Astrocyte of the spinal cord (primary cell): ENCODE measurements at regions not wholly inside any gene's neighbourhood (a gene's known extent, or its start where the extent isn't known, plus 50 kb on each side); places are given as distances from the start of the nearest gene placed in this dataset.
A peak's percentile ranks its signal among the peaks of the same experiment; 100 is the strongest.

Source experiments
- DNase-seq: peaks from one replicate; pipeline ENCODE4 v3.0.0; 2011; ENCODE audit warnings: low read depth, low spot score
- H3K4me3 ChIP-seq: 2 replicates; pipeline ENCODE4 v1.5.1; 2011; ENCODE audit warnings: low read depth, mild to moderate bottlenecking, low read length, moderate library complexity
- CTCF ChIP-seq: IDR thresholded peaks from 2 replicates; pipeline ENCODE4 v1.5.1; 2012; ENCODE audit warnings: low read depth, mild to moderate bottlenecking, low read length, inconsistent platforms
- in situ Hi-C: cut with HindIII; loops from 2 replicates; pipeline ENCODE4 v1.10.0; 2017; ENCODE audit warnings: low sequenced_read_pairs

GRCh38 chr2:206212673-206213513 lies 53.2 kb downstream of the EEF1B2 start:
- peak; percentile 51 for DNase-seq
- no peak for TF ChIP-seq CTCF
- peak overlapping the region; percentile 41 for H3K4me3 ChIP-seq
- in situ Hi-C loops = no loop called here

- in situ Hi-C loops = no loop called here
- H3K4me3 ChIP-seq = peak overlapping the region; percentile 41
- TF ChIP-seq CTCF = no peak
- no peak for DNase-seq
Measured at GRCh38 chr2:206213514-206213845, 53.8 kb downstream of the EEF1B2 start.

GRCh38 chr2:206217166-206217565 lies 57.3 kb upstream of the ZDBF2 start:
- in situ Hi-C loops = no loop called here
- no peak overlapping the region for H3K4me3 ChIP-seq
- DNase-seq = no peak
- TF ChIP-seq CTCF = no peak

GRCh38 chr2:206217743-206218142 lies 56.7 kb upstream of the ZDBF2 start:
- no peak overlapping the region for H3K4me3 ChIP-seq
- no peak for TF ChIP-seq CTCF
- in situ Hi-C loops = no loop called here
- DNase-seq = peak; percentile 42

- in situ Hi-C loops = no loop called here
- no peak for DNase-seq
- no peak overlapping the region for H3K4me3 ChIP-seq
- no peak for TF ChIP-seq CTCF
Measured at GRCh38 chr2:206218156-206218555, 56.3 kb upstream of the ZDBF2 start.

GRCh38 chr2:206218796-206219499 lies 55.5 kb upstream of the ZDBF2 start:
- no peak for DNase-seq
- TF ChIP-seq CTCF = no peak
- no peak overlapping the region for H3K4me3 ChIP-seq
- in situ Hi-C loops = no loop called here
